ENCODE measurements at regions not wholly inside any gene's neighbourhood (a gene's known extent, or its start where the extent isn't known, plus 50 kb on each side); places are given as distances from the start of the nearest gene placed in this dataset.
A peak's percentile ranks its signal among the peaks of the same experiment; 100 is the strongest.

GRCh38 chr1:209363112-209363511 is 220.4 kb upstream of the CAMK1G start:
- H3K36me3 ChIP-seq = no peaks in the 10 kb centered on the region
- no peaks in the 10 kb centered on the region; the same call in 1 of the 2 replicates for H3K9me3 ChIP-seq (replicated peaks)
- peaks cover 12% of the 10 kb centered on the region for H3K4me1 ChIP-seq (replicated peaks)
- H3K27me3 ChIP-seq (replicated peaks) = no peaks in the 10 kb centered on the region
- no peak overlapping the region for H3K4me3 ChIP-seq
- H3K27ac ChIP-seq = no peak overlapping the region
- DNase-seq (ENCODE audit: low read depth in 1 of 2, low spot score in 2 of 2) = no peak

- peaks cover 20% of the 10 kb centered on the region for H3K4me1 ChIP-seq (replicated peaks)
- H3K9me3 ChIP-seq (replicated peaks) = no peaks in the 10 kb centered on the region; the same call in 1 of the 2 replicates
- DNase-seq (ENCODE audit: low read depth in 1 of 2, low spot score in 2 of 2) = peak in 1 of 2 experiments; percentile 31
- no peaks in the 10 kb centered on the region for H3K27me3 ChIP-seq (replicated peaks)
- no peak overlapping the region for H3K27ac ChIP-seq
- no peak overlapping the region for H3K4me3 ChIP-seq
- H3K36me3 ChIP-seq = no peaks in the 10 kb centered on the region
Measured at GRCh38 chr1:209364716-209365115, 218.8 kb upstream of the CAMK1G start.

- H3K4me3 ChIP-seq = no peak overlapping the region
- H3K4me1 ChIP-seq (replicated peaks) = peaks cover 20% of the 10 kb centered on the region
Measured at GRCh38 chr1:209367061-209367772, 216.3 kb upstream of the CAMK1G start.

GRCh38 chr1:209368864-209369598 is 214.5 kb upstream of the CAMK1G start:
- peaks cover 20% of the 10 kb centered on the region for H3K4me1 ChIP-seq (replicated peaks)
- peak overlapping the region; percentile 15; the same call in 1 of the 2 replicates for H3K27ac ChIP-seq
- no peaks in the 10 kb centered on the region for H3K36me3 ChIP-seq
- no peaks in the 10 kb centered on the region for H3K27me3 ChIP-seq (replicated peaks)
- no peaks in the 10 kb centered on the region; the same call in 1 of the 2 replicates for H3K9me3 ChIP-seq (replicated peaks)
- H3K4me3 ChIP-seq = no peak overlapping the region
- no peak for DNase-seq (ENCODE audit: low read depth in 1 of 2, low spot score in 2 of 2)

More at GRCh38 chr1:209367061-209367772, 216.3 kb upstream of the CAMK1G start:
- Histone ChIP-seq H3K9me3 (replicated peaks) (no peaks in the 10 kb centered on the region; the same call in 1 of the 2 replicates), H3K36me3 (no peaks in the 10 kb centered on the region), H3K27ac (no peak overlapping the region), H3K27me3 (replicated peaks) (no peaks in the 10 kb centered on the region)
- DNase-seq (ENCODE audit: low read depth in 1 of 2, low spot score in 2 of 2) = no peak

- Histone ChIP-seq H3K4me3 (no peak overlapping the region), H3K9me3 (replicated peaks) (no peaks in the 10 kb centered on the region; the same call in 1 of the 2 replicates), H3K27ac (no peak overlapping the region), H3K36me3 (no peaks in the 10 kb centered on the region), H3K4me1 (replicated peaks) (peaks cover 9% of the 10 kb centered on the region), H3K27me3 (replicated peaks) (no peaks in the 10 kb centered on the region)
- DNase-seq (ENCODE audit: low read depth in 1 of 2, low spot score in 2 of 2) = no peak
Measured at GRCh38 chr1:209370241-209370995, 213.1 kb upstream of the CAMK1G start.

GRCh38 chr1:209375097-209375496 is 208.4 kb upstream of the CAMK1G start:
- Histone ChIP-seq H3K27ac (no peak overlapping the region), H3K4me1 (replicated peaks) (peaks cover 6% of the 10 kb centered on the region), H3K4me3 (no peak overlapping the region), H3K9me3 (replicated peaks) (no peaks in the 10 kb centered on the region), H3K27me3 (replicated peaks) (no peaks in the 10 kb centered on the region), H3K36me3 (no peaks in the 10 kb centered on the region)
- DNase-seq (ENCODE audit: low read depth in 1 of 2, low spot score in 2 of 2) = no peak

GRCh38 chr1:209375671-209376365 is 207.7 kb upstream of the CAMK1G start:
- H3K27ac ChIP-seq = no peak overlapping the region
- H3K9me3 ChIP-seq (replicated peaks) = no peaks in the 10 kb centered on the region
- H3K4me3 ChIP-seq = no peak overlapping the region

GRCh38 chr1:209376774-209377173 is 206.7 kb upstream of the CAMK1G start:
- Histone ChIP-seq H3K27me3 (replicated peaks) (no peaks in the 10 kb centered on the region), H3K4me3 (no peak overlapping the region), H3K27ac (no peak overlapping the region), H3K4me1 (replicated peaks) (peaks cover 6% of the 10 kb centered on the region), H3K9me3 (replicated peaks) (0 out of 2 replicates have a peak, but pooled peaks cover 2% of the 10 kb centered on the region), H3K36me3 (no peaks in the 10 kb centered on the region)
- DNase-seq (ENCODE audit: low read depth in 1 of 2, low spot score in 2 of 2) = no peak

More at GRCh38 chr1:209375671-209376365, 207.7 kb upstream of the CAMK1G start:
- Histone ChIP-seq H3K27me3 (replicated peaks) (no peaks in the 10 kb centered on the region), H3K4me1 (replicated peaks) (peaks cover 6% of the 10 kb centered on the region), H3K36me3 (no peaks in the 10 kb centered on the region)
- DNase-seq (ENCODE audit: low read depth in 1 of 2, low spot score in 2 of 2) = no peak

- Histone ChIP-seq H3K27ac (no peak overlapping the region), H3K4me3 (no peak overlapping the region), H3K36me3 (no peaks in the 10 kb centered on the region), H3K27me3 (replicated peaks) (no peaks in the 10 kb centered on the region), H3K9me3 (replicated peaks) (0 out of 2 replicates have a peak, but pooled peaks cover 2% of the 10 kb centered on the region), H3K4me1 (replicated peaks) (peaks cover 6% of the 10 kb centered on the region)
- DNase-seq (ENCODE audit: low read depth in 1 of 2, low spot score in 2 of 2) = no peak
Measured at GRCh38 chr1:209377995-209378394, 205.5 kb upstream of the CAMK1G start.

- Histone ChIP-seq H3K27ac (no peak overlapping the region), H3K9me3 (replicated peaks) (0 out of 2 replicates have a peak, but pooled peaks cover 2% of the 10 kb centered on the region), H3K4me1 (replicated peaks) (peaks cover 6% of the 10 kb centered on the region), H3K27me3 (replicated peaks) (no peaks in the 10 kb centered on the region), H3K36me3 (no peaks in the 10 kb centered on the region), H3K4me3 (no peak overlapping the region)
- no peak for DNase-seq (ENCODE audit: low read depth in 1 of 2, low spot score in 2 of 2)
Measured at GRCh38 chr1:209379280-209379679, 204.2 kb upstream of the CAMK1G start.

- DNase-seq (ENCODE audit: low read depth in 1 of 2, low spot score in 2 of 2) = no peak
- H3K4me1 ChIP-seq (replicated peaks) = peaks cover 6% of the 10 kb centered on the region
- H3K27me3 ChIP-seq (replicated peaks) = no peaks in the 10 kb centered on the region
- H3K4me3 ChIP-seq = no peak overlapping the region
- H3K9me3 ChIP-seq (replicated peaks) = 0 out of 2 replicates have a peak, but pooled peaks cover 2% of the 10 kb centered on the region
- H3K36me3 ChIP-seq = no peaks in the 10 kb centered on the region
- H3K27ac ChIP-seq = no peak overlapping the region
Measured at GRCh38 chr1:209380420-209380819, 203.1 kb upstream of the CAMK1G start.

- 0 out of 2 replicates have a peak, but pooled peaks cover 2% of the 10 kb centered on the region for H3K9me3 ChIP-seq (replicated peaks)
- H3K4me1 ChIP-seq (replicated peaks) = peaks cover 3% of the 10 kb centered on the region
- no peaks in the 10 kb centered on the region for H3K36me3 ChIP-seq
- DNase-seq (ENCODE audit: low read depth in 1 of 2, low spot score in 2 of 2) = no peak
- H3K27me3 ChIP-seq (replicated peaks) = no peaks in the 10 kb centered on the region
- H3K27ac ChIP-seq = no peak overlapping the region
- H3K4me3 ChIP-seq = no peak overlapping the region
Measured at GRCh38 chr1:209382231-209383100, 201.0 kb upstream of the CAMK1G start.

Measured in SJSA1 (cell line).